ENCODE measurements at regions not wholly inside any gene's neighbourhood (a gene's known extent, or its start where the extent isn't known, plus 50 kb on each side); places are given as distances from the start of the nearest gene placed in this dataset.
A peak's percentile ranks its signal among the peaks of the same experiment; 100 is the strongest.
"Not testable (repeated sequence)": the region's sequence is repeated elsewhere in the genome, so short reads cannot be mapped to it uniquely, and the experiment has no call there.

GRCh38 chr7:94154182-94154581 lies 150.0 kb upstream of the BET1 start:
- no peak for TF ChIP-seq GABPA (IDR thresholded peaks at IDR 0.05; ENCODE audit: low read depth)
- TF ChIP-seq, protein P1, sequence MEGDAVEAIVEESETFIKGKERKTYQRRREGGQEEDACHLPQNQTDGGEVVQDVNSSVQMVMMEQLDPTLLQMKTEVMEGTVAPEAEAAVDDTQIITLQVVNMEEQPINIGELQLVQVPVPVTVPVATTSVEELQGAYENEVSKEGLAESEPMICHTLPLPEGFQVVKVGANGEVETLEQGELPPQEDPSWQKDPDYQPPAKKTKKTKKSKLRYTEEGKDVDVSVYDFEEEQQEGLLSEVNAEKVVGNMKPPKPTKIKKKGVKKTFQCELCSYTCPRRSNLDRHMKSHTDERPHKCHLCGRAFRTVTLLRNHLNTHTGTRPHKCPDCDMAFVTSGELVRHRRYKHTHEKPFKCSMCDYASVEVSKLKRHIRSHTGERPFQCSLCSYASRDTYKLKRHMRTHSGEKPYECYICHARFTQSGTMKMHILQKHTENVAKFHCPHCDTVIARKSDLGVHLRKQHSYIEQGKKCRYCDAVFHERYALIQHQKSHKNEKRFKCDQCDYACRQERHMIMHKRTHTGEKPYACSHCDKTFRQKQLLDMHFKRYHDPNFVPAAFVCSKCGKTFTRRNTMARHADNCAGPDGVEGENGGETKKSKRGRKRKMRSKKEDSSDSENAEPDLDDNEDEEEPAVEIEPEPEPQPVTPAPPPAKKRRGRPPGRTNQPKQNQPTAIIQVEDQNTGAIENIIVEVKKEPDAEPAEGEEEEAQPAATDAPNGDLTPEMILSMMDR (IDR thresholded peaks at IDR 0.05; ENCODE audit: insufficient read depth, low read length): no peak
- TF ChIP-seq, protein P2, sequence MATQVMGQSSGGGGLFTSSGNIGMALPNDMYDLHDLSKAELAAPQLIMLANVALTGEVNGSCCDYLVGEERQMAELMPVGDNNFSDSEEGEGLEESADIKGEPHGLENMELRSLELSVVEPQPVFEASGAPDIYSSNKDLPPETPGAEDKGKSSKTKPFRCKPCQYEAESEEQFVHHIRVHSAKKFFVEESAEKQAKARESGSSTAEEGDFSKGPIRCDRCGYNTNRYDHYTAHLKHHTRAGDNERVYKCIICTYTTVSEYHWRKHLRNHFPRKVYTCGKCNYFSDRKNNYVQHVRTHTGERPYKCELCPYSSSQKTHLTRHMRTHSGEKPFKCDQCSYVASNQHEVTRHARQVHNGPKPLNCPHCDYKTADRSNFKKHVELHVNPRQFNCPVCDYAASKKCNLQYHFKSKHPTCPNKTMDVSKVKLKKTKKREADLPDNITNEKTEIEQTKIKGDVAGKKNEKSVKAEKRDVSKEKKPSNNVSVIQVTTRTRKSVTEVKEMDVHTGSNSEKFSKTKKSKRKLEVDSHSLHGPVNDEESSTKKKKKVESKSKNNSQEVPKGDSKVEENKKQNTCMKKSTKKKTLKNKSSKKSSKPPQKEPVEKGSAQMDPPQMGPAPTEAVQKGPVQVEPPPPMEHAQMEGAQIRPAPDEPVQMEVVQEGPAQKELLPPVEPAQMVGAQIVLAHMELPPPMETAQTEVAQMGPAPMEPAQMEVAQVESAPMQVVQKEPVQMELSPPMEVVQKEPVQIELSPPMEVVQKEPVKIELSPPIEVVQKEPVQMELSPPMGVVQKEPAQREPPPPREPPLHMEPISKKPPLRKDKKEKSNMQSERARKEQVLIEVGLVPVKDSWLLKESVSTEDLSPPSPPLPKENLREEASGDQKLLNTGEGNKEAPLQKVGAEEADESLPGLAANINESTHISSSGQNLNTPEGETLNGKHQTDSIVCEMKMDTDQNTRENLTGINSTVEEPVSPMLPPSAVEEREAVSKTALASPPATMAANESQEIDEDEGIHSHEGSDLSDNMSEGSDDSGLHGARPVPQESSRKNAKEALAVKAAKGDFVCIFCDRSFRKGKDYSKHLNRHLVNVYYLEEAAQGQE (IDR thresholded peaks at IDR 0.05; ENCODE audit: insufficient replicate concordance, low read depth): no peak
- no peak for TF ChIP-seq SPI1 (IDR thresholded peaks at IDR 0.05; ENCODE audit: borderline replicate concordance, low read depth)
- TF ChIP-seq POLR2AphosphoS5 (IDR thresholded peaks at IDR 0.05; ENCODE audit: low read depth): no peak
- Histone ChIP-seq H3K4me3 (replicated peaks; ENCODE audit: insufficient read depth, low read length) (no peak overlapping the region), H3K27me3 (ENCODE audit: insufficient read depth, poor library complexity, severe bottlenecking) (peaks cover 2% of the 10 kb centered on the region), H3K27ac (replicated peaks) (no peak overlapping the region)
- no peak for DNase-seq (ENCODE audit: low read depth in 1 of 2, low spot score in 1 of 2)

GRCh38 chr7:94154858-94155257 lies 150.7 kb upstream of the BET1 start:
- Histone ChIP-seq H3K4me3 (replicated peaks; ENCODE audit: insufficient read depth, low read length) (no peak overlapping the region), H3K27me3 (ENCODE audit: insufficient read depth, poor library complexity, severe bottlenecking) (peaks cover 2% of the 10 kb centered on the region), H3K27ac (replicated peaks) (no peak overlapping the region)
- DNase-seq (ENCODE audit: low read depth in 1 of 2, low spot score in 1 of 2): no peak
- TF ChIP-seq POLR2AphosphoS5 (IDR thresholded peaks at IDR 0.05; ENCODE audit: low read depth) (no peak), SPI1 (IDR thresholded peaks at IDR 0.05; ENCODE audit: borderline replicate concordance, low read depth) (no peak), GABPA (IDR thresholded peaks at IDR 0.05; ENCODE audit: low read depth) (no peak)
- TF ChIP-seq, protein P2 (IDR thresholded peaks at IDR 0.05; ENCODE audit: insufficient replicate concordance, low read depth): no peak
- TF ChIP-seq, protein P1 (IDR thresholded peaks at IDR 0.05; ENCODE audit: insufficient read depth, low read length): no peak

DNA sequence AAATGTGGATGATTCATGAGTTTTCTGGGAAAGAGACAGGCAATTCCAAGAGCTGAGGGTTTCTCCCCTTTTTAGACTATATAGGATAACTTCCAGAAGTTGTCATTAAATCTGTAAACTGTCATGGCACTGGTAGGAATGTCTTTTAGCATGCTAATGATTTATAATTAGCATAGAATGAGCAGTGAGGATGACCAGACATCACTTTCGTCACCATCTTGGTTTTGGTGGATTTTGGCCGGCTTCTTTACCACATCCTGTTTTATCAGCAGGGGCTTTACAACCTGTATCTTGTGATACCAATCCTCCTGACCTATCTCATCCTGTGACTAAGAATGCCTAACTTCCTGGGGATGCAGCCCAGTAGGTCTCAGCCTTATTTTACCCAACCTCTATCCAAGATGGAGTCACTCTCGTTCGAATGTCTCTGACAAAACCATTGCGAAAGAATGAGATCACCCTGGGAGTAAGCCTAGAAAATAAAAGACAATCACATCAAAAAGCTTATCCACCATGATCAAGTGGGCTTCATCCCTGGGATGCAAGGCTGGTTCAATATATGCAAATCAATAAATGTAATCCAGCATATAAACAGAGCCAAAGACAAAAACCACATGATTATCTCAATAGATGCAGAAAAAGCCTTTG lies 153.6 kb upstream of the BET1 start:
- not testable (repeated sequence) for H3K27ac ChIP-seq (replicated peaks); H3K27me3 ChIP-seq (ENCODE audit: insufficient read depth, poor library complexity, severe bottlenecking)

DNA sequence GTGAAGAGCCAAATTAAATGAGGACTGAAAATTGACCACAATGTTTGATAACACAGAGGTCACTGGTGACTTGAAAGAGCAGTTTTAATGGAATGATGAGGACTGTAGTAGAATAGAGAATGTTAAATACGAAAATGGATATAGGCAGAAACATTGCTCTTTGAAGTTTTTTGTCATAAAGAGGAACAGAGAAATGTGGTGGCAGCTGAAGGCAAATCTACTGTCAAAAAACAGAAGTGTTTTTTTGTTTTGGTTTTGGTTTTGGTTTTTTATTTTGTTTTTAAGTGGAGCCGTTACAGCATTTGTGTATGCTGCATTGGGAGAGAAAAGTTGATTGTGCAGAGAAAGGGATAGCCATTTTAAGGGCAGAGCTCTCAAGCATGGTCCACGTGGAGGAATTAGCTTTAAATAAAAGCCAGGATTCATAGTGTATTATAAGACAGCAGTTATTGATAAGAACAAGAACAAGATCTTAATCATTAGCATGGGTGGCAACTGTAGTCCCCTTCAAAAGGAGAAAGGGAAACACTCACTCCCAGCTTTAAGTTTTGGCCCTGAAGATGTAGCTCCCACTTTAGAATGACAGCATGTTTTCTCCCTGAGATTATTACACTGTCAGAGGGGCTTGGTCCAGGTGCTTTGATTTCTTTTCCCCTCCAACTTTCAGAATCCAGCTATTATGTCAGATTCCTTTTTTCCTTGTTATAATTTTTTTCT lies 156.7 kb upstream of the BET1 start:
- peaks cover 2% of the 10 kb centered on the region for H3K27me3 ChIP-seq (ENCODE audit: insufficient read depth, poor library complexity, severe bottlenecking)
- no peak for TF ChIP-seq GABPA (IDR thresholded peaks at IDR 0.05; ENCODE audit: low read depth)
- peak; percentile 94 for TF ChIP-seq SPI1 (IDR thresholded peaks at IDR 0.05; ENCODE audit: borderline replicate concordance, low read depth)
- peak overlapping the region; percentile 25 for H3K4me3 ChIP-seq (replicated peaks; ENCODE audit: insufficient read depth, low read length)
- peak overlapping the region; percentile 20; the same call in 1 of the 2 replicates for H3K27ac ChIP-seq (replicated peaks)
- DNase-seq (ENCODE audit: low read depth in 1 of 2, low spot score in 1 of 2): peak in 1 of 2 experiments; percentile 2

More for the DNA sequence above, 153.6 kb upstream of the BET1 start:
- H3K4me3 ChIP-seq (replicated peaks; ENCODE audit: insufficient read depth, low read length); DNase-seq (ENCODE audit: low read depth in 1 of 2, low spot score in 1 of 2): not testable (repeated sequence)
